Activated B cell treated with CpG ODN at 0.5 μM for 24 hours (primary cell): ENCODE measurements at regions not wholly inside any gene's neighbourhood (a gene's known extent, or its start where the extent isn't known, plus 50 kb on each side); places are given as distances from the start of the nearest gene placed in this dataset.

Source experiments
- ATAC-seq: fragments of 200-7000 bp; cut with Tn5 transposase; one replicate; pipeline ENCODE4 v1.10.0; 2021; ENCODE audit warnings: low read depth, mild to moderate bottlenecking, moderate library complexity
- CTCF ChIA-PET: fragments of 350-600 bp; sonication (Branson Sonifier 250); formaldehyde crosslinking; loops from one replicate; lab custom pipeline; 2021; ENCODE audit warnings: antibody characterized with exemption; lab: Charles Lee
- POLR2A ChIA-PET: fragments of 350-600 bp; sonication (Branson Sonifier 250); formaldehyde crosslinking; loops from one replicate; lab custom pipeline; 2021; ENCODE audit warnings: antibody characterized with exemption; lab: Charles Lee
- DNase-seq: peaks from one replicate; pipeline ENCODE4 v3.0.0; 2022
- H3K27ac Mint-ChIP-seq: one replicate; pipeline ENCODE4 v1.8.0; 2020; ENCODE audit warnings: mixed read lengths
- H3K27me3 Mint-ChIP-seq: one replicate; pipeline ENCODE4 v1.8.0; 2021; ENCODE audit warnings: mixed read lengths
- H3K36me3 Mint-ChIP-seq: one replicate; pipeline ENCODE4 v1.8.0; 2021; ENCODE audit warnings: low read depth, mixed read lengths
- H3K4me1 Mint-ChIP-seq: one replicate; pipeline ENCODE4 v1.8.0; 2021; ENCODE audit warnings: mixed read lengths
- H3K4me3 Mint-ChIP-seq: one replicate; pipeline ENCODE4 v1.8.0; 2020; ENCODE audit warnings: mild to moderate bottlenecking, mixed read lengths
- H3K9me3 Mint-ChIP-seq: one replicate; pipeline ENCODE4 v1.8.0; 2020; ENCODE audit warnings: mixed read lengths
- intact Hi-C: fragments of 100-400 bp; cut with micrococcal nuclease; formaldehyde crosslinking; loops from one replicate; pipeline ENCODE4 v1.15.1; 2024
- TF ChIP-seq, protein P1 (sequence below): fragments of 200-600 bp; IDR thresholded peaks from one replicate; pipeline ENCODE4 v1.8.0; 2022; ENCODE audit warnings: antibody characterized with exemption, mild to moderate bottlenecking

DNA sequence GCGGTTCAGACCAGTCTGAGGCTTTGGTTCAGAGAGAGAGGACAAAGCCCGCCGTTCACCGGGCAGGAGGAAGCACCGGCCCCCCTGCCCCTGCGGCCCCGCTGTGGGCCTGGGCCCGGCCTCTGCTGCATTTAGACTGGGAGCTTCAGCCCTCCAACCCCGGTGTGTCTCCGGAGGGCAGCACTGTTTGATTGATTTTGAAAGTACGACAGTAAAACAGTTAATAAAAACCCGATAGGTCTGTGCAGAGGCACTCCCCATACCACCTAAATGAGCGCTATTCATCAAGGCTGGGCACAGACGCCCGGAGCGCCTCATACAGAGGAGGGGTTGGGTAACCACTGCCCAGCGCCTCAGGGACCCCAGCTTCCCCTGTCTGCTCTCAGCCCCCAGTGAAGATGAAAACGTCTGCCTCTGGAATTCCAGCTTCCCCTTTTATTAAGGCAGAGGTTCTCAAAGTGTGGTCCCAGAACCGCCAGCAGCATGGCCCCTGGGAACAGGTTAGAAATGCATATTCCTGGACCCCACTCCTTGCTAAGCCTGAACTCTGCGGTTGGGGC, 256.7 kb upstream of the TLE3 start:
- ChIA-PET CTCF (no interaction called here), POLR2A (interaction anchor here (0.6 kb wide), 1 partner anchor 86 kb away, joined by 3 read pairs; no protein-coding TSS in a partner anchor)
- no peaks in the 10 kb centered on the region for H3K27me3 Mint-ChIP-seq
- ATAC-seq (no peak), DNase-seq (no peak)
- H3K4me1 Mint-ChIP-seq, result peaks cover 6% of the 10 kb centered on the region
- TF ChIP-seq, protein P1, sequence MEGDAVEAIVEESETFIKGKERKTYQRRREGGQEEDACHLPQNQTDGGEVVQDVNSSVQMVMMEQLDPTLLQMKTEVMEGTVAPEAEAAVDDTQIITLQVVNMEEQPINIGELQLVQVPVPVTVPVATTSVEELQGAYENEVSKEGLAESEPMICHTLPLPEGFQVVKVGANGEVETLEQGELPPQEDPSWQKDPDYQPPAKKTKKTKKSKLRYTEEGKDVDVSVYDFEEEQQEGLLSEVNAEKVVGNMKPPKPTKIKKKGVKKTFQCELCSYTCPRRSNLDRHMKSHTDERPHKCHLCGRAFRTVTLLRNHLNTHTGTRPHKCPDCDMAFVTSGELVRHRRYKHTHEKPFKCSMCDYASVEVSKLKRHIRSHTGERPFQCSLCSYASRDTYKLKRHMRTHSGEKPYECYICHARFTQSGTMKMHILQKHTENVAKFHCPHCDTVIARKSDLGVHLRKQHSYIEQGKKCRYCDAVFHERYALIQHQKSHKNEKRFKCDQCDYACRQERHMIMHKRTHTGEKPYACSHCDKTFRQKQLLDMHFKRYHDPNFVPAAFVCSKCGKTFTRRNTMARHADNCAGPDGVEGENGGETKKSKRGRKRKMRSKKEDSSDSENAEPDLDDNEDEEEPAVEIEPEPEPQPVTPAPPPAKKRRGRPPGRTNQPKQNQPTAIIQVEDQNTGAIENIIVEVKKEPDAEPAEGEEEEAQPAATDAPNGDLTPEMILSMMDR, result no peak
- peaks cover 2% of the 10 kb centered on the region for H3K9me3 Mint-ChIP-seq
- no peak overlapping the region for H3K27ac Mint-ChIP-seq
- intact Hi-C loops, result no loop called here
- no peak overlapping the region for H3K4me3 Mint-ChIP-seq
- no peaks in the 10 kb centered on the region for H3K36me3 Mint-ChIP-seq

DNA sequence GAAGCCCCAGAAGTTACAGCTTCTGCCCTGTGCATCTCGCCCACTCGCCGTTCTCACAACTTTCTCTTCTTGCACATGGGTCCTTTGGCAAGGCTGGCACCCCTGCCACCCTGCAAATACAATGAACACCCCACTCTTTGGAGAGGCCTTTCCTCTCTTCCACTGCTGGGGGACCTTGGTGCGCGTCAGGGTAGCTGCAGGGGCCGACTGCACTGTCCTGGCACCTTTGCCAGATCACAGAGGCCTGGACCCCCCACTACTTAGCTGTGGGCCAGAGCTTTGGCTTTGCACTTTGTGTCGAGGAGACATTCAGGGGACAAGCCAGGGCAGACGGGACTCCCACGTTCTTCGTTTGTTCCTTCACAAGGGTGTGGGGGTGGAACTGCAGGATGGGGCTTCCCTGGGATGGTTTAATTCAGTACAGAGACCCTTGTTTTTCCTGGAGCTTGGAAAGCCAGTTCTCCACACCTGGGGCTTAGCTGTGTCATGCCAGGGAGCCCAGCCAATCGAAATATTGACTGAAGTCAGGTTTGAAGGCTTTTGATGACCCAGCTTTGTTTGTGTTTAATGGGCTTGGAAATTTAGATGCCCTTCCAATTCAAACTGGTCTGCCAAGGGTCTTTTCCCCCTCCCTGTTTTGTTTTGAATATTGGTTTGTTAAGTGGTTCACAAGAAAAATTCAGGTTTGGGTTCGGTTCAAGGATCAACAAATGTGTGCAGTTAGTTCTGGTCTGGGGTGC, 256.1 kb upstream of the TLE3 start:
- ChIA-PET CTCF (no interaction called here), POLR2A (interaction anchor here (0.6 kb wide), 1 partner anchor 86 kb away, joined by 3 read pairs; no protein-coding TSS in a partner anchor)
- H3K27ac Mint-ChIP-seq, result no peak overlapping the region
- H3K4me1 Mint-ChIP-seq, result peaks cover 12% of the 10 kb centered on the region
- intact Hi-C loops, result no loop called here
- peaks cover 2% of the 10 kb centered on the region for H3K9me3 Mint-ChIP-seq
- TF ChIP-seq, protein P1, result no peak
- DNase-seq (no peak), ATAC-seq (no peak)
- no peaks in the 10 kb centered on the region for H3K27me3 Mint-ChIP-seq
- H3K36me3 Mint-ChIP-seq, result no peaks in the 10 kb centered on the region
- no peak overlapping the region for H3K4me3 Mint-ChIP-seq

GRCh38 chr15:70351941-70352774, 254.4 kb upstream of the TLE3 start:
- H3K4me3 Mint-ChIP-seq, result no peak overlapping the region
- POLR2A ChIA-PET, result no interaction called here

DNA sequence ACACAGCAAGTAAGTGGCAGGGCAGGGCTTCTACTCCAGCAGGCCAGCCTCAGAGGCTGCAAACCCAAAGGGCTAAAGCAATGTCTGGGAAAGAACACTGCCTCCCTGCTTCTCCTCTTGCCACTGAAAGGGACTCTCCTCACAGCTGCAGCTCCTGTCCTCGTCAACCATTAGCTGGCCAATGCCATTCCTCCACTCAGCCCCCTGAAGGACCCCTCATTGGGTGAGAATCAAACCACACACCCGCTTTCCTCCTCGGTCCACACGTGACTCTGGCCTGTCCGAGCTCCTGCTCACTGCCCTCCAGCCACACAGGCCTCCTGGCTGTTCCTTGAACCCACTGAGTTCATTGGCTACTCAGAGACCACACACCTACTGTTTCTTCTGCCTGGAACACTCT, 253.7 kb upstream of the TLE3 start:
- Mint-ChIP-seq H3K36me3 (no peaks in the 10 kb centered on the region), H3K4me3 (no peak overlapping the region), H3K27me3 (no peaks in the 10 kb centered on the region), H3K9me3 (peaks cover 2% of the 10 kb centered on the region), H3K4me1 (peaks cover 15% of the 10 kb centered on the region), H3K27ac (no peak overlapping the region)
- CTCF ChIA-PET, result no interaction called here
- DNase-seq (no peak), ATAC-seq (no peak)
- intact Hi-C loops, result no loop called here
- TF ChIP-seq, protein P1, result no peak
- POLR2A ChIA-PET, result no interaction called here

More at GRCh38 chr15:70351941-70352774, 254.4 kb upstream of the TLE3 start:
- ATAC-seq, result no peak
- DNase-seq, result no peak
- Mint-ChIP-seq H3K27me3 (no peaks in the 10 kb centered on the region), H3K4me1 (peaks cover 15% of the 10 kb centered on the region), H3K27ac (no peak overlapping the region), H3K9me3 (peaks cover 2% of the 10 kb centered on the region), H3K36me3 (no peaks in the 10 kb centered on the region)
- intact Hi-C loops, result no loop called here
- TF ChIP-seq, protein P1, result no peak
- CTCF ChIA-PET, result no interaction called here
